ENCODE measurements at regions not wholly inside any gene's neighbourhood (a gene's known extent, or its start where the extent isn't known, plus 50 kb on each side); places are given as distances from the start of the nearest gene placed in this dataset.

DNA sequence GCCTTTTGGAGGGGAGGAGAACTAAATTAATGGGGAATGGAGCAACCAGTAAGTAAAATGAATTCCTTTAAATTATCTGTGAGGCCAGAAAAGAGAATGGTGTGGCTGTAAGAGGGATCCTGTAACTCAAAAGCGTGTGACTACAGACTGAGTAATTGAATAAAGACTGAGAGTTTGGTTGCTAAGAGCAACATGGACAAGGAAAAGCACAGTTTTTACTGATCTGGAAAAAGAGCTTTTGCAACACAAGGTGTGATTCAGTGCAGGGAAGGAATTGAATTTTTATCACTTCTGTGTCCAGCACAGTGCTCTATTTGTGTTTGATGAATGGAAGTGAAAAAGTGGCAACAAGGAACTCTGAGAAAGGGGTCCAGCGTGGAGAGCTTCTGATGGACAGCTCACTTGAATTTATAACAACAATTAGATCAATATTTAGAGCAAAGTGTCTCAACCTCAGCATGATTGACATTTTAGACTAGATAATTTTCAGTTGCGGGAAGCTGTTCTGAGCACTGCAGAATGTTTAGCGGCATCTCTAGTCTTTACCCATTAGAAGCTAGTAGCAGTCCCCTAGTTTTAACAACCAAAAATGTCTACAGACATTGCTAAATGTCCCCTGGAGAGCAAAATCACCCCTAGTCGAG is 202.8 kb upstream of the BDNF start:
- TF ChIP-seq JUND (IDR thresholded peaks at IDR 0.05; ENCODE audit: low read depth, low read length) (no peak), NFXL1 (IDR thresholded peaks at IDR 0.05; ENCODE audit: borderline replicate concordance) (no peak), SUZ12 (IDR thresholded peaks at IDR 0.05; ENCODE audit: unreplicated experiment) (no peak)
